ENCODE measurements at regions not wholly inside any gene's neighbourhood (a gene's known extent, or its start where the extent isn't known, plus 50 kb on each side); places are given as distances from the start of the nearest gene placed in this dataset.

GRCh38 chr3:120528163-120528562, 68.0 kb upstream of the NDUFB4 start:
- TF ChIP-seq POLR2AphosphoS5 (IDR thresholded peaks at IDR 0.05; ENCODE audit: borderline replicate concordance, low read depth, low read length) (no peak), EZH2 (IDR thresholded peaks at IDR 0.05) (no peak)

Data from SK-N-MC (cell line).